HCT116 (cell line): ENCODE measurements at regions not wholly inside any gene's neighbourhood (a gene's known extent, or its start where the extent isn't known, plus 50 kb on each side); places are given as distances from the start of the nearest gene placed in this dataset.

ENCODE experiments used
- ATAC-seq: fragments of 200-7000 bp; cut with Tn5 transposase; 2 replicates; pipeline ENCODE4 v1.9.1; 2020; ENCODE audit warnings: mild to moderate bottlenecking, moderate library complexity
- BruUV-seq: library from RNA; stranded (reverse); fragments of 400-500 nt; replicated peaks from 2 replicates; lab custom pipeline; 2021; lab: Mats Ljungman, UMichigan
- CTCF ChIA-PET: fragments of 300-600 bp; sonication (Branson Sonifier 250); formaldehyde crosslinking; loops from one replicate; lab custom pipeline; 2021; ENCODE audit warnings: antibody characterized with exemption; lab: Charles Lee
- POLR2A ChIA-PET: fragments of 300-600, 350-600 bp; sonication (Branson Sonifier 250); formaldehyde crosslinking; loops from one replicate; lab custom pipeline; 2021; ENCODE audit warnings: antibody characterized with exemption; lab: Charles Lee
- RAD21 ChIA-PET, 2 experiments: fragments of 300-600 bp; sonication (Branson Sonifier 250); formaldehyde crosslinking; loops; one replicate each; lab custom pipeline; 2023; ENCODE audit warnings: low total read pairs in 2 of 2; ENCODE audit not compliant: uncharacterized antibody in 2 of 2, unreplicated experiment in 2 of 2, low non-redundant PET in 1 of 2; lab: Charles Lee
- DNase-seq: peaks from one replicate; pipeline ENCODE4 v3.0.0-alpha.2; 2010; ENCODE audit warnings: low read depth, low spot score
- H2AFZ ChIP-seq: fragments of 200-600 bp; shearing (Covaris generic), sonication (generic); 2 replicates; pipeline ENCODE4 v1.6.1; 2017; ENCODE audit warnings: low read depth, mixed run types, mixed read lengths, antibody characterized with exemption, low read length; ENCODE audit not compliant: poor library complexity, severe bottlenecking
- H3K27ac ChIP-seq: 2 replicates; pipeline ENCODE4 v1.5.1; 2012; ENCODE audit warnings: low read depth, low read length
- H3K27me3 ChIP-seq: fragments of 200-600 bp; sonication (generic); 2 replicates; pipeline ENCODE4 v1.6.1; 2016; ENCODE audit warnings: mixed run types, low read length, mixed read lengths; ENCODE audit not compliant: insufficient read depth
- H3K36me3 ChIP-seq, 2 experiments: fragments of 200-500 bp in 1 of 2; fragments of 200-600 bp in 1 of 2; sonication (Bioruptor generic) in 1 of 2; sonication (generic) in 1 of 2; 2 replicates each; pipeline versions ENCODE4 v1.5.1 to v1.6.1; 2014 to 2016; ENCODE audit warnings: low read length in 2 of 2, inconsistent platforms in 1 of 2, mixed read lengths in 1 of 2, mixed run types in 1 of 2; ENCODE audit not compliant: insufficient read depth in 2 of 2, control insufficient read depth in 1 of 2
- H3K4me1 ChIP-seq, 2 experiments: fragments of 200-600 bp in 1 of 2; sonication (generic) in 1 of 2; 2 replicates each; pipeline versions ENCODE4 v1.5.1 to v1.6.1; 2012 to 2017; ENCODE audit warnings: low read length in 2 of 2, inconsistent platforms in 1 of 2, mild to moderate bottlenecking in 1 of 2, mixed read lengths in 1 of 2, mixed run types in 1 of 2, moderate library complexity in 1 of 2; ENCODE audit not compliant: insufficient read depth in 2 of 2, control insufficient read depth in 1 of 2
- H3K4me2 ChIP-seq: fragments of 200-600 bp; sonication (generic); 2 replicates; pipeline ENCODE4 v1.6.1; 2017; ENCODE audit warnings: mixed run types, low read length, mixed read lengths
- H3K4me3 ChIP-seq, 2 experiments: fragments of 200-600 bp in 1 of 2; sonication (generic) in 1 of 2; replicated peaks in 1 of 2; 2 replicates each; pipeline ENCODE4 v1.5.1; 2011 to 2016; ENCODE audit warnings: low read length in 2 of 2, control low read depth in 1 of 2, low read depth in 1 of 2, mild to moderate bottlenecking in 1 of 2, mixed read lengths in 1 of 2, mixed run types in 1 of 2
- H3K79me2 ChIP-seq: fragments of 200-600 bp; sonication (generic); 2 replicates; pipeline ENCODE4 v1.6.1; 2017; ENCODE audit warnings: mild to moderate bottlenecking, mixed run types, low read length, moderate library complexity, mixed read lengths; ENCODE audit not compliant: insufficient read depth
- H3K9ac ChIP-seq: fragments of 200-600 bp; sonication (generic); 2 replicates; pipeline ENCODE4 v1.6.1; 2016; ENCODE audit warnings: low read length, mixed read lengths
- H3K9me2 ChIP-seq: fragments of 200-600 bp; sonication (generic), shearing (Covaris generic); 2 replicates; pipeline ENCODE4 v1.6.1; 2017; ENCODE audit warnings: mixed run types, mild to moderate bottlenecking, moderate library complexity; ENCODE audit not compliant: insufficient read depth
- H3K9me3 ChIP-seq, 2 experiments: fragments of 200-500 bp in 1 of 2; fragments of 200-600 bp in 1 of 2; sonication (Bioruptor generic) in 1 of 2; sonication (generic) in 1 of 2; 2 replicates each; pipeline ENCODE4 v1.6.1; 2014 to 2017; ENCODE audit warnings: low read length in 2 of 2, mixed read lengths in 2 of 2, inconsistent platforms in 1 of 2, low read depth in 1 of 2, mild to moderate bottlenecking in 1 of 2, mixed run types in 1 of 2, moderate library complexity in 1 of 2; ENCODE audit not compliant: control insufficient read depth in 1 of 2, insufficient read depth in 1 of 2
- H4K20me1 ChIP-seq: fragments of 200-600 bp; sonication (generic), shearing (Covaris generic); 2 replicates; pipeline ENCODE4 v1.6.1; 2017; ENCODE audit warnings: mixed run types, mild to moderate bottlenecking, moderate library complexity; ENCODE audit not compliant: insufficient read depth
- ATF3 ChIP-seq: IDR thresholded peaks from 2 replicates; pipeline ENCODE4 v1.6.1; 2012
- CBX3 ChIP-seq: IDR thresholded peaks from 2 replicates; pipeline ENCODE4 v1.6.1; 2012; ENCODE audit warnings: low read depth
- EGR1 ChIP-seq: IDR thresholded peaks from 2 replicates; pipeline ENCODE4 v1.6.1; 2012; ENCODE audit warnings: low read depth
- ELF1 ChIP-seq: IDR thresholded peaks from 2 replicates; pipeline ENCODE4 v1.6.1; 2012; ENCODE audit warnings: low read depth, borderline replicate concordance
- EZH2 ChIP-seq: fragments of 200-600 bp; sonication (generic); IDR thresholded peaks from 2 replicates; pipeline ENCODE4 v1.6.1; 2017; ENCODE audit warnings: antibody characterized with exemption, mixed run types
- EZH2phosphoT487 ChIP-seq: fragments of 200-600 bp; IDR thresholded peaks from 2 replicates; pipeline ENCODE4 v1.6.1; 2018; ENCODE audit warnings: antibody characterized with exemption, borderline replicate concordance
- FOSL1 ChIP-seq: IDR thresholded peaks from 2 replicates; pipeline ENCODE4 v1.6.1; 2012; ENCODE audit warnings: low read depth
- JUND ChIP-seq: IDR thresholded peaks from 2 replicates; pipeline ENCODE4 v1.6.1; 2012
- MAX ChIP-seq: IDR thresholded peaks from 2 replicates; pipeline ENCODE4 v1.6.1; 2012
- POLR2A ChIP-seq: IDR thresholded peaks from 2 replicates; pipeline ENCODE4 v1.7.0; 2011; ENCODE audit warnings: borderline replicate concordance; ENCODE audit not compliant: insufficient read depth, insufficient read length; ENCODE audit errors: extremely low read depth
- POLR2AphosphoS5 ChIP-seq: IDR thresholded peaks from 2 replicates; pipeline ENCODE4 v1.6.1; 2011; ENCODE audit warnings: mild to moderate bottlenecking, low read depth, low read length, moderate library complexity
- SIN3A ChIP-seq: IDR thresholded peaks from 2 replicates; pipeline ENCODE4 v1.6.1; 2012; ENCODE audit warnings: low read depth
- SP1 ChIP-seq: IDR thresholded peaks from 2 replicates; pipeline ENCODE4 v1.6.1; 2012; ENCODE audit warnings: low read depth
- SRF ChIP-seq: IDR thresholded peaks from 2 replicates; pipeline ENCODE4 v1.6.1; 2012; ENCODE audit warnings: low read depth
- YY1 ChIP-seq: IDR thresholded peaks from 2 replicates; pipeline ENCODE4 v1.6.1; 2011; ENCODE audit warnings: low read length, low read depth, moderate library complexity, mild to moderate bottlenecking; ENCODE audit not compliant: insufficient replicate concordance; ENCODE audit errors: extremely low read depth
- ZBTB33 ChIP-seq: IDR thresholded peaks from 2 replicates; pipeline ENCODE4 v1.6.1; 2011; ENCODE audit warnings: mild to moderate bottlenecking, low read length, moderate library complexity; ENCODE audit not compliant: insufficient replicate concordance; ENCODE audit errors: extremely low read depth
- ZFX ChIP-seq: fragments of 450-650 bp; IDR thresholded peaks from 2 replicates; pipeline ENCODE4 v1.6.1; 2017
- ZNF274 ChIP-seq: fragments of 200-500 bp; sonication (Bioruptor generic); IDR thresholded peaks from 2 replicates; pipeline ENCODE4 v1.6.1; 2014; ENCODE audit warnings: mild to moderate bottlenecking, low read depth, low read length, inconsistent platforms
- intact Hi-C: fragments of 100-400 bp; cut with micrococcal nuclease; formaldehyde crosslinking; loops from 2 replicates; pipeline ENCODE4 v1.10.0; 2022

GRCh38 chr3:86695752-86696151 lies 295.2 kb downstream of the VGLL3 start:
- DNase-seq (no peak), ATAC-seq (no peak)
- Histone ChIP-seq H3K9ac (no peak overlapping the region), H3K4me3 (no peak overlapping the region), H4K20me1 (no peaks in the 10 kb centered on the region), H3K9me3 (no peaks in the 10 kb centered on the region; a peak in 1 of 4 replicates), H3K27me3 (no peaks in the 10 kb centered on the region), H3K36me3 (no peaks in the 10 kb centered on the region), H3K79me2 (no peaks in the 10 kb centered on the region), H2AFZ (no peak overlapping the region), H3K27ac (no peak overlapping the region), H3K9me2 (no peaks in the 10 kb centered on the region), H3K4me1 (no peaks in the 10 kb centered on the region), H3K4me2 (no peak overlapping the region)
- BruUV-seq: no TSS peak
- TF ChIP-seq ZFX (no peak), EZH2phosphoT487 (no peak), YY1 (no peak), EGR1 (no peak), SIN3A (no peak), SRF (no peak), ZNF274 (no peak), POLR2AphosphoS5 (no peak), ZBTB33 (no peak), CBX3 (no peak), POLR2A (no peak), FOSL1 (no peak), SP1 (no peak), EZH2 (no peak), ELF1 (no peak), JUND (no peak), MAX (no peak), ATF3 (no peak)
- intact Hi-C loops: no loop called here
- CTCF ChIA-PET: no interaction called here
- POLR2A ChIA-PET: no interaction called here
- RAD21 ChIA-PET: no interaction called here
